Ovary (tissue), 7 donors: ENCODE measurements at regions not wholly inside any gene's neighbourhood (a gene's known extent, or its start where the extent isn't known, plus 50 kb on each side); places are given as distances from the start of the nearest gene placed in this dataset.

Experiments
- DNase-seq, 5 donors: peaks; one replicate each; pipeline ENCODE4 v3.0.0-alpha.2; 2019 to 2020
- H3K27ac ChIP-seq, 2 donors: fragments of 200-600 bp; one replicate each; pipeline versions ENCODE4 v1.5.1 to v1.8.0; 2019 to 2022
- H3K27me3 ChIP-seq: fragments of 200-600 bp; one replicate; pipeline ENCODE4 v1.8.0; 2022
- H3K36me3 ChIP-seq: fragments of 200-600 bp; sonication (generic); one replicate; pipeline ENCODE4 v1.5.1; 2019
- H3K4me1 ChIP-seq: one replicate; pipeline ENCODE4 v1.8.1; 2013; ENCODE audit warnings: mild to moderate bottlenecking, moderate library complexity; ENCODE audit not compliant: insufficient read depth
- H3K4me3 ChIP-seq: fragments of 200-600 bp; sonication (generic); one replicate; pipeline ENCODE4 v1.5.1; 2017
- H3K9me3 ChIP-seq, 2 donors: fragments of 200-600 bp in 1 of 2; sonication (generic) in 1 of 2; one replicate each; pipeline versions ENCODE4 v1.5.1 to v1.8.1; 2013 to 2019; ENCODE audit warnings: mild to moderate bottlenecking in 1 of 2, moderate library complexity in 1 of 2
- CTCF ChIP-seq, 3 donors: fragments of 450-650 bp in 2 of 3; fragments of 200-600 bp in 1 of 3; IDR thresholded peaks; one replicate each; pipeline versions ENCODE4 v1.5.1 to v1.8.0; 2016 to 2022; ENCODE audit warnings: antibody characterized with exemption in 3 of 3, mild to moderate bottlenecking in 1 of 3
- EP300 ChIP-seq: sonication (generic); formaldehyde crosslinking; IDR thresholded peaks from one replicate; pipeline ENCODE4 v1.6.1; 2017; ENCODE audit warnings: antibody characterized with exemption
- POLR2A ChIP-seq: fragments of 450-650 bp; IDR thresholded peaks from one replicate; pipeline ENCODE4 v1.6.1; 2017; ENCODE audit warnings: antibody characterized with exemption, mild to moderate bottlenecking, moderate library complexity
- WGBS, 3 donors: extraction: QIAGEN DNeasy Blood & Tissue Kit in 1 of 3; methylation state at CpG; one replicate each; pipeline versions ENCODE4 v1.1.5 to v1.1.7; 2013 to 2017; 5-methylcytosine and 5-hydroxymethylcytosine counted together
- intact Hi-C, 4 donors: fragments of 100-400 bp; cut with DNase I; formaldehyde crosslinking; loops; one replicate each; pipeline versions ENCODE4 v1.11.0 to v1.15.1; 2022 to 2023
- donor health status: DM: no; HTN: no; CAD: no; lungs with moderate emphysema.
- donor health status: DM: no; HTN: no; CAD: no.
- donor health status: Bipolar disorder and iron deficiency.
- donor health status: DM: no; HTN: no; CAD: no.
- donor health status: DM: yes; HTN: yes; CAD: no.

GRCh38 chr16:73414638-73415037 is 366.7 kb upstream of the ZFHX3 start:
- TF ChIP-seq CTCF (IDR thresholded peaks at IDR 0.05): no peak
- TF ChIP-seq POLR2A: no peak
- no peak for TF ChIP-seq EP300
- no peaks in the 10 kb centered on the region for H3K4me1 ChIP-seq
- 61 to 76% (median 62%) methylated on average over 5 of the region's 5 CpGs for WGBS, 3 donors
- no peak for DNase-seq
- H3K4me3 ChIP-seq: no peak overlapping the region
- intact Hi-C loops: no loop called here
- no peaks in the 10 kb centered on the region for H3K9me3 ChIP-seq
- no peaks in the 10 kb centered on the region for H3K36me3 ChIP-seq
- H3K27me3 ChIP-seq: no peaks in the 10 kb centered on the region
- H3K27ac ChIP-seq: no peak overlapping the region

- Histone ChIP-seq H3K9me3 (no peaks in the 10 kb centered on the region), H3K27me3 (no peaks in the 10 kb centered on the region), H3K4me3 (no peak overlapping the region), H3K36me3 (no peaks in the 10 kb centered on the region), H3K27ac (no peak overlapping the region), H3K4me1 (no peaks in the 10 kb centered on the region)
- DNase-seq: no peak
- TF ChIP-seq CTCF (IDR thresholded peaks at IDR 0.05) (no peak), EP300 (no peak), POLR2A (no peak)
- intact Hi-C loops: no loop called here
- WGBS, 3 donors: 85 to 98% (median 93%) methylated on average over 1 of the region's 1 CpG
Measured at GRCh38 chr16:73413830-73414190, 365.9 kb upstream of the ZFHX3 start.

GRCh38 chr16:73413091-73413829 is 365.3 kb upstream of the ZFHX3 start:
- DNase-seq: no peak
- Histone ChIP-seq H3K27ac (no peak overlapping the region), H3K36me3 (no peaks in the 10 kb centered on the region), H3K4me1 (no peaks in the 10 kb centered on the region), H3K4me3 (no peak overlapping the region), H3K9me3 (no peaks in the 10 kb centered on the region), H3K27me3 (no peaks in the 10 kb centered on the region)
- WGBS, 3 donors: 67 to 73% (median 69%) methylated on average over 6 of the region's 6 CpGs
- intact Hi-C loops: no loop called here
- no peak for TF ChIP-seq EP300
- no peak for TF ChIP-seq CTCF (IDR thresholded peaks at IDR 0.05)
- no peak for TF ChIP-seq POLR2A

GRCh38 chr16:73412416-73412815 is 364.5 kb upstream of the ZFHX3 start:
- no peak for DNase-seq
- no peaks in the 10 kb centered on the region for H3K9me3 ChIP-seq
- H3K36me3 ChIP-seq: no peaks in the 10 kb centered on the region
- H3K27ac ChIP-seq: no peak overlapping the region
- H3K4me3 ChIP-seq: no peak overlapping the region
- intact Hi-C loops: no loop called here
- H3K4me1 ChIP-seq: no peaks in the 10 kb centered on the region
- TF ChIP-seq POLR2A (no peak), CTCF (IDR thresholded peaks at IDR 0.05) (no peak), EP300 (no peak)
- 87 to 92% (median 89%) methylated on average over 7 of the region's 7 CpGs for WGBS, 3 donors
- H3K27me3 ChIP-seq: no peaks in the 10 kb centered on the region
